ENCODE measurements at regions not wholly inside any gene's neighbourhood (a gene's known extent, or its start where the extent isn't known, plus 50 kb on each side); places are given as distances from the start of the nearest gene placed in this dataset.

DNA sequence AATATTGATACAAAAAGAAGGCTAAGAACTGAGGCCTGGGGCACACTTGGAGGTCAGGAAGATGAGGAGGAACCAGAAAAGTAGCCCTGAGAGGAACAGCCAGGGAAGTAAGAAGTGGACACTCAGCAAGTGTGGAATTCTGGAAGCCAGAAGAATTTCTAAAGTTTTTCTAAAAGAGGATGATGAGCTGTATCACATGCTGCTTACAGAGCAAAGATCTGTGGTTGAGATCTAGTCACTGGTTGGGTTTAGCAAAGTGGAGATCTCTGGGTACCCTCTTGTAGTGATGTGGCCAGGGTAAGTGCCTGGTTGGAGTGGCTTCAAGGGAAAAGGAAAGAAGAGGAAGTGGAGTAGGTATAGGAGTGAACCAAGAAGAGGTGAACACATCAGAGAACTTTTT lies 95.4 kb upstream of the DAZL start:
- TF ChIP-seq CREB1 (CRISPR knock-in tag; IDR thresholded peaks at IDR 0.05; ENCODE audit: low read depth) (no peak), EZH2phosphoT487 (IDR thresholded peaks at IDR 0.05; ENCODE audit: unreplicated experiment) (no peak), JUNB (IDR thresholded peaks at IDR 0.05; ENCODE audit: unreplicated experiment) (no peak), EZH2 (IDR thresholded peaks at IDR 0.05; ENCODE audit: low read depth, unreplicated experiment) (no peak), POLR2AphosphoS5 (IDR thresholded peaks at IDR 0.05; ENCODE audit: low read depth) (no peak), ZNF331 (CRISPR knock-in tag; IDR thresholded peaks at IDR 0.05; ENCODE audit: low read depth) (no peak)
- TF ChIP-seq, protein P1, sequence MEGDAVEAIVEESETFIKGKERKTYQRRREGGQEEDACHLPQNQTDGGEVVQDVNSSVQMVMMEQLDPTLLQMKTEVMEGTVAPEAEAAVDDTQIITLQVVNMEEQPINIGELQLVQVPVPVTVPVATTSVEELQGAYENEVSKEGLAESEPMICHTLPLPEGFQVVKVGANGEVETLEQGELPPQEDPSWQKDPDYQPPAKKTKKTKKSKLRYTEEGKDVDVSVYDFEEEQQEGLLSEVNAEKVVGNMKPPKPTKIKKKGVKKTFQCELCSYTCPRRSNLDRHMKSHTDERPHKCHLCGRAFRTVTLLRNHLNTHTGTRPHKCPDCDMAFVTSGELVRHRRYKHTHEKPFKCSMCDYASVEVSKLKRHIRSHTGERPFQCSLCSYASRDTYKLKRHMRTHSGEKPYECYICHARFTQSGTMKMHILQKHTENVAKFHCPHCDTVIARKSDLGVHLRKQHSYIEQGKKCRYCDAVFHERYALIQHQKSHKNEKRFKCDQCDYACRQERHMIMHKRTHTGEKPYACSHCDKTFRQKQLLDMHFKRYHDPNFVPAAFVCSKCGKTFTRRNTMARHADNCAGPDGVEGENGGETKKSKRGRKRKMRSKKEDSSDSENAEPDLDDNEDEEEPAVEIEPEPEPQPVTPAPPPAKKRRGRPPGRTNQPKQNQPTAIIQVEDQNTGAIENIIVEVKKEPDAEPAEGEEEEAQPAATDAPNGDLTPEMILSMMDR (conservative IDR thresholded peaks at IDR 0.05; ENCODE audit: low read depth in 2 of 2), result no peak
- TF ChIP-seq, protein P2, sequence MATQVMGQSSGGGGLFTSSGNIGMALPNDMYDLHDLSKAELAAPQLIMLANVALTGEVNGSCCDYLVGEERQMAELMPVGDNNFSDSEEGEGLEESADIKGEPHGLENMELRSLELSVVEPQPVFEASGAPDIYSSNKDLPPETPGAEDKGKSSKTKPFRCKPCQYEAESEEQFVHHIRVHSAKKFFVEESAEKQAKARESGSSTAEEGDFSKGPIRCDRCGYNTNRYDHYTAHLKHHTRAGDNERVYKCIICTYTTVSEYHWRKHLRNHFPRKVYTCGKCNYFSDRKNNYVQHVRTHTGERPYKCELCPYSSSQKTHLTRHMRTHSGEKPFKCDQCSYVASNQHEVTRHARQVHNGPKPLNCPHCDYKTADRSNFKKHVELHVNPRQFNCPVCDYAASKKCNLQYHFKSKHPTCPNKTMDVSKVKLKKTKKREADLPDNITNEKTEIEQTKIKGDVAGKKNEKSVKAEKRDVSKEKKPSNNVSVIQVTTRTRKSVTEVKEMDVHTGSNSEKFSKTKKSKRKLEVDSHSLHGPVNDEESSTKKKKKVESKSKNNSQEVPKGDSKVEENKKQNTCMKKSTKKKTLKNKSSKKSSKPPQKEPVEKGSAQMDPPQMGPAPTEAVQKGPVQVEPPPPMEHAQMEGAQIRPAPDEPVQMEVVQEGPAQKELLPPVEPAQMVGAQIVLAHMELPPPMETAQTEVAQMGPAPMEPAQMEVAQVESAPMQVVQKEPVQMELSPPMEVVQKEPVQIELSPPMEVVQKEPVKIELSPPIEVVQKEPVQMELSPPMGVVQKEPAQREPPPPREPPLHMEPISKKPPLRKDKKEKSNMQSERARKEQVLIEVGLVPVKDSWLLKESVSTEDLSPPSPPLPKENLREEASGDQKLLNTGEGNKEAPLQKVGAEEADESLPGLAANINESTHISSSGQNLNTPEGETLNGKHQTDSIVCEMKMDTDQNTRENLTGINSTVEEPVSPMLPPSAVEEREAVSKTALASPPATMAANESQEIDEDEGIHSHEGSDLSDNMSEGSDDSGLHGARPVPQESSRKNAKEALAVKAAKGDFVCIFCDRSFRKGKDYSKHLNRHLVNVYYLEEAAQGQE (IDR thresholded peaks at IDR 0.05; ENCODE audit: unreplicated experiment), result no peak
- TF ChIP-seq, protein P3, sequence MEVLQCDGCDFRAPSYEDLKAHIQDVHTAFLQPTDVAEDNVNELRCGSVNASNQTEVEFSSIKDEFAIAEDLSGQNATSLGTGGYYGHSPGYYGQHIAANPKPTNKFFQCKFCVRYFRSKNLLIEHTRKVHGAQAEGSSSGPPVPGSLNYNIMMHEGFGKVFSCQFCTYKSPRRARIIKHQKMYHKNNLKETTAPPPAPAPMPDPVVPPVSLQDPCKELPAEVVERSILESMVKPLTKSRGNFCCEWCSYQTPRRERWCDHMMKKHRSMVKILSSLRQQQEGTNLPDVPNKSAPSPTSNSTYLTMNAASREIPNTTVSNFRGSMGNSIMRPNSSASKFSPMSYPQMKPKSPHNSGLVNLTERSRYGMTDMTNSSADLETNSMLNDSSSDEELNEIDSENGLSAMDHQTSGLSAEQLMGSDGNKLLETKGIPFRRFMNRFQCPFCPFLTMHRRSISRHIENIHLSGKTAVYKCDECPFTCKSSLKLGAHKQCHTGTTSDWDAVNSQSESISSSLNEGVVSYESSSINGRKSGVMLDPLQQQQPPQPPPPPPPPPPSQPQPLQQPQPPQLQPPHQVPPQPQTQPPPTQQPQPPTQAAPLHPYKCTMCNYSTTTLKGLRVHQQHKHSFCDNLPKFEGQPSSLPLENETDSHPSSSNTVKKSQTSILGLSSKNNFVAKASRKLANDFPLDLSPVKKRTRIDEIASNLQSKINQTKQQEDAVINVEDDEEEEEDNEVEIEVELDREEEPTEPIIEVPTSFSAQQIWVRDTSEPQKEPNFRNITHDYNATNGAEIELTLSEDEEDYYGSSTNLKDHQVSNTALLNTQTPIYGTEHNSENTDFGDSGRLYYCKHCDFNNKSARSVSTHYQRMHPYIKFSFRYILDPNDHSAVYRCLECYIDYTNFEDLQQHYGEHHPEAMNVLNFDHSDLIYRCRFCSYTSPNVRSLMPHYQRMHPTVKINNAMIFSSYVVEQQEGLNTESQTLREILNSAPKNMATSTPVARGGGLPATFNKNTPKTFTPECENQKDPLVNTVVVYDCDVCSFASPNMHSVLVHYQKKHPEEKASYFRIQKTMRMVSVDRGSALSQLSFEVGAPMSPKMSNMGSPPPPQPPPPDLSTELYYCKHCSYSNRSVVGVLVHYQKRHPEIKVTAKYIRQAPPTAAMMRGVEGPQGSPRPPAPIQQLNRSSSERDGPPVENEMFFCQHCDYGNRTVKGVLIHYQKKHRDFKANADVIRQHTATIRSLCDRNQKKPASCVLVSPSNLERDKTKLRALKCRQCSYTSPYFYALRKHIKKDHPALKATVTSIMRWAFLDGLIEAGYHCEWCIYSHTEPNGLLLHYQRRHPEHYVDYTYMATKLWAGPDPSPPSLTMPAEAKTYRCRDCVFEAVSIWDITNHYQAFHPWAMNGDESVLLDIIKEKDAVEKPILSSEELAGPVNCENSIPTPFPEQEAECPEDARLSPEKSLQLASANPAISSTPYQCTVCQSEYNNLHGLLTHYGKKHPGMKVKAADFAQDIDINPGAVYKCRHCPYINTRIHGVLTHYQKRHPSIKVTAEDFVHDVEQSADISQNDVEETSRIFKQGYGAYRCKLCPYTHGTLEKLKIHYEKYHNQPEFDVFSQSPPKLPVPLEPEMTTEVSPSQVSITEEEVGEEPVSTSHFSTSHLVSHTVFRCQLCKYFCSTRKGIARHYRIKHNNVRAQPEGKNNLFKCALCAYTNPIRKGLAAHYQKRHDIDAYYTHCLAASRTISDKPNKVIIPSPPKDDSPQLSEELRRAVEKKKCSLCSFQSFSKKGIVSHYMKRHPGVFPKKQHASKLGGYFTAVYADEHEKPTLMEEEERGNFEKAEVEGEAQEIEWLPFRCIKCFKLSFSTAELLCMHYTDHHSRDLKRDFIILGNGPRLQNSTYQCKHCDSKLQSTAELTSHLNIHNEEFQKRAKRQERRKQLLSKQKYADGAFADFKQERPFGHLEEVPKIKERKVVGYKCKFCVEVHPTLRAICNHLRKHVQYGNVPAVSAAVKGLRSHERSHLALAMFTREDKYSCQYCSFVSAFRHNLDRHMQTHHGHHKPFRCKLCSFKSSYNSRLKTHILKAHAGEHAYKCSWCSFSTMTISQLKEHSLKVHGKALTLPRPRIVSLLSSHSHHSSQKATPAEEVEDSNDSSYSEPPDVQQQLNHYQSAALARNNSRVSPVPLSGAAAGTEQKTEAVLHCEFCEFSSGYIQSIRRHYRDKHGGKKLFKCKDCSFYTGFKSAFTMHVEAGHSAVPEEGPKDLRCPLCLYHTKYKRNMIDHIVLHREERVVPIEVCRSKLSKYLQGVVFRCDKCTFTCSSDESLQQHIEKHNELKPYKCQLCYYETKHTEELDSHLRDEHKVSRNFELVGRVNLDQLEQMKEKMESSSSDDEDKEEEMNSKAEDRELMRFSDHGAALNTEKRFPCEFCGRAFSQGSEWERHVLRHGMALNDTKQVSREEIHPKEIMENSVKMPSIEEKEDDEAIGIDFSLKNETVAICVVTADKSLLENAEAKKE (CRISPR knock-in tag; IDR thresholded peaks at IDR 0.05), result no peak
- TF ChIP-seq, protein P4, sequence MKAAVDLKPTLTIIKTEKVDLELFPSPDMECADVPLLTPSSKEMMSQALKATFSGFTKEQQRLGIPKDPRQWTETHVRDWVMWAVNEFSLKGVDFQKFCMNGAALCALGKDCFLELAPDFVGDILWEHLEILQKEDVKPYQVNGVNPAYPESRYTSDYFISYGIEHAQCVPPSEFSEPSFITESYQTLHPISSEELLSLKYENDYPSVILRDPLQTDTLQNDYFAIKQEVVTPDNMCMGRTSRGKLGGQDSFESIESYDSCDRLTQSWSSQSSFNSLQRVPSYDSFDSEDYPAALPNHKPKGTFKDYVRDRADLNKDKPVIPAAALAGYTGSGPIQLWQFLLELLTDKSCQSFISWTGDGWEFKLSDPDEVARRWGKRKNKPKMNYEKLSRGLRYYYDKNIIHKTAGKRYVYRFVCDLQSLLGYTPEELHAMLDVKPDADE (IDR thresholded peaks at IDR 0.05), result no peak

Data from GM23338 (cell line).